Astrocyte of the cerebellum (primary cell): ENCODE measurements at regions not wholly inside any gene's neighbourhood (a gene's known extent, or its start where the extent isn't known, plus 50 kb on each side); places are given as distances from the start of the nearest gene placed in this dataset.
"Not testable (repeated sequence)": the region's sequence is repeated elsewhere in the genome, so short reads cannot be mapped to it uniquely, and the experiment has no call there.

Source experiments
- DNase-seq: peaks from one replicate; pipeline ENCODE4 v3.0.0-alpha.2; 2011; ENCODE audit warnings: low read depth
- H3K4me3 ChIP-seq: 2 replicates; pipeline ENCODE4 v1.5.1; 2011; ENCODE audit warnings: mild to moderate bottlenecking, low read depth, low read length, moderate library complexity
- CTCF ChIP-seq: IDR thresholded peaks from 2 replicates; pipeline ENCODE4 v1.5.1; 2012; ENCODE audit warnings: low read length, low read depth, moderate library complexity, mild to moderate bottlenecking; ENCODE audit errors: missing control alignments
- in situ Hi-C: cut with HindIII; loops from 2 replicates; pipeline ENCODE4 v1.10.0; 2017; ENCODE audit warnings: low sequenced_read_pairs

GRCh38 chr19:27716922-27717321 is 1496.0 kb downstream of the UQCRFS1 start:
- no peak overlapping the region for H3K4me3 ChIP-seq
- in situ Hi-C loops: no loop called here
- no peak for TF ChIP-seq CTCF
- no peak for DNase-seq

GRCh38 chr19:27714857-27715256 is 1498.1 kb downstream of the UQCRFS1 start:
- in situ Hi-C loops: no loop called here
- no peak for DNase-seq
- TF ChIP-seq CTCF: no peak
- no peak overlapping the region for H3K4me3 ChIP-seq

GRCh38 chr19:27709496-27709895 is 1503.5 kb downstream of the UQCRFS1 start:
- TF ChIP-seq CTCF: no peak
- H3K4me3 ChIP-seq: no peak overlapping the region
- no peak for DNase-seq
- in situ Hi-C loops: no loop called here

- H3K4me3 ChIP-seq, DNase-seq, in situ Hi-C loops: not testable (repeated sequence)
These were observed 1504.0 kb downstream of the UQCRFS1 start for GRCh38 chr19:27708986-27709385.

- H3K4me3 ChIP-seq, DNase-seq, in situ Hi-C loops: not testable (repeated sequence)
These were observed 1505.9 kb downstream of the UQCRFS1 start for GRCh38 chr19:27707026-27707425.

- in situ Hi-C loops: no loop called here
- no peak for DNase-seq
- no peak overlapping the region for H3K4me3 ChIP-seq
- no peak for TF ChIP-seq CTCF
These were observed 1507.1 kb downstream of the UQCRFS1 start for GRCh38 chr19:27705896-27706295.

- DNase-seq: no peak
- H3K4me3 ChIP-seq: no peak overlapping the region
- TF ChIP-seq CTCF: no peak
- in situ Hi-C loops: no loop called here
These were observed 1518.4 kb downstream of the UQCRFS1 start for GRCh38 chr19:27694361-27695055.

- H3K4me3 ChIP-seq: no peak overlapping the region
- in situ Hi-C loops: no loop called here
- no peak for TF ChIP-seq CTCF
- no peak for DNase-seq
These were observed 1521.0 kb downstream of the UQCRFS1 start for GRCh38 chr19:27691991-27692390.
